Gastroesophageal sphincter (tissue), 3 donors: ENCODE measurements at regions not wholly inside any gene's neighbourhood (a gene's known extent, or its start where the extent isn't known, plus 50 kb on each side); places are given as distances from the start of the nearest gene placed in this dataset.

Source experiments
- POLR2AphosphoS5 ChIP-seq: sonication (generic); formaldehyde crosslinking; IDR thresholded peaks from one replicate; pipeline ENCODE4 v1.6.1; 2017; ENCODE audit warnings: antibody characterized with exemption
- TF ChIP-seq, protein P1 (sequence below), 4 experiments: fragments of 200-600 bp in 2 of 4; fragments of 450-650 bp in 2 of 4; sonication (generic) in 1 of 4; IDR thresholded peaks; one replicate each; pipeline ENCODE4 v1.5.1; 2017 to 2019; ENCODE audit warnings: antibody characterized with exemption in 4 of 4, mild to moderate bottlenecking in 2 of 4, moderate library complexity in 2 of 4

DNA sequence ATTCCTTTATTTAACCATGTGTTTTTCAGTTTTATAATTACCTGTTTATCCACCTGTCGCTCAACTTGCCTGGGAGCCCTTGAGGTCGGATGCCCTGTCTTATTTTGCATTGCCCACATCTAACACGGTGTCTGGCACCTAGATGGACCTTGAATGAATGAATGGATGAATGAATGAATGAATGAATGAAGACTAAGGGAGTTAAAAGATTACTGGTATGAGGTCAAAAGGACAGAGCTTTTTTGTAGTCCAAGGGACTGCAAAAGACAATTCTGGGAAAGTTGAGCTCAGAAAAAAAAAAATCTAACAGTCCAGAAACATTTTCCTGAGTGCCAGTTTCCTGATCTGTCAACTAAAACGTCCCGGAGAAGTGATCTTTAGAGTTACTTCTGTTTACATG is 244.6 kb upstream of the MYOCD start:
- no peak for TF ChIP-seq POLR2AphosphoS5
- TF ChIP-seq, protein P1, sequence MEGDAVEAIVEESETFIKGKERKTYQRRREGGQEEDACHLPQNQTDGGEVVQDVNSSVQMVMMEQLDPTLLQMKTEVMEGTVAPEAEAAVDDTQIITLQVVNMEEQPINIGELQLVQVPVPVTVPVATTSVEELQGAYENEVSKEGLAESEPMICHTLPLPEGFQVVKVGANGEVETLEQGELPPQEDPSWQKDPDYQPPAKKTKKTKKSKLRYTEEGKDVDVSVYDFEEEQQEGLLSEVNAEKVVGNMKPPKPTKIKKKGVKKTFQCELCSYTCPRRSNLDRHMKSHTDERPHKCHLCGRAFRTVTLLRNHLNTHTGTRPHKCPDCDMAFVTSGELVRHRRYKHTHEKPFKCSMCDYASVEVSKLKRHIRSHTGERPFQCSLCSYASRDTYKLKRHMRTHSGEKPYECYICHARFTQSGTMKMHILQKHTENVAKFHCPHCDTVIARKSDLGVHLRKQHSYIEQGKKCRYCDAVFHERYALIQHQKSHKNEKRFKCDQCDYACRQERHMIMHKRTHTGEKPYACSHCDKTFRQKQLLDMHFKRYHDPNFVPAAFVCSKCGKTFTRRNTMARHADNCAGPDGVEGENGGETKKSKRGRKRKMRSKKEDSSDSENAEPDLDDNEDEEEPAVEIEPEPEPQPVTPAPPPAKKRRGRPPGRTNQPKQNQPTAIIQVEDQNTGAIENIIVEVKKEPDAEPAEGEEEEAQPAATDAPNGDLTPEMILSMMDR (IDR thresholded peaks at IDR 0.05) = no peak
